Endometrium (tissue), 2 donors: ENCODE measurements at regions not wholly inside any gene's neighbourhood (a gene's known extent, or its start where the extent isn't known, plus 50 kb on each side); places are given as distances from the start of the nearest gene placed in this dataset.

Experiments used
- FAIRE-seq: peaks from 2 replicates; lab custom pipeline; 2012; peaks lifted over from hg19 to GRCh38; lab: Jason Lieb, UNC
- donor health status: control.
- donor health status: control.

DNA sequence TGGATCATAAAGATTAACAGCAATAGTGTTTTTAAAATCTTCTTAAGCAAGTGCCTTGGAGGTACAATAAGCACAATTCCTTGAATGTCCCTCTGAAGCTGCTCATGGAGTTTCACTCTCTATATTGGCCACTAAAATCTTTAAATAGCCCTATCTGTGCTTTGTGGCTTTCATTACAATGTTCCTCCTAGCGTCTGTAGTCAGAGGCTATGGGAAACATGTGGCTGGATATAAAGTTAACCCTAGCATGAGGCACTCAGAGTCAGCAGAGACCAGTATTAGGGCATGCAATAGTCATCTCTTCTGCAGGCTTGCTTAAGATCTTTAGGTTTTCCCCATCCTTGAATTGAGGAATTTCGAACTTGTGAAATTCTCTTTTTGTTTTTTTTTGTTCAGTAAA is 668.2 kb downstream of the CDH11 start:
- no peak for FAIRE-seq

- no peak for FAIRE-seq
Measured at GRCh38 chr16:64452446-64452845, 669.4 kb downstream of the CDH11 start.

DNA sequence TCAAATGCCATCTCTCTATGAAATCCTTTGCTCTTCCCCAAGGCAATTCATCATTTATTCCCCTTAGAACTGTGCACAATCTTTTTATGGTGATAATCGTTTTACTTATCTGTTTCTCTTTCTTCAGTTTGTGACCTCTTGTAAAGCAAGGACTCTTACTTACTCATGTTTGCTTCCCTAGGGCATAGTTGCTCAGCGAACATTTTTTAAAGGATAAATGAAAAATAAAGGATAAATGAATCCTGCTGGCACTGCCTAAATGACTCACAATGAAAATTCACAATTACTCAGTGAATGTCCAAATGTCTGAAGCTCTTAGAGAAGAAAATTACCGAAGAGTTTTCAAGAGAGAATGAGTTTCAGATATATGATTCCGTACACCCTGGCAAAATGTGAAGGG is 671.7 kb downstream of the CDH11 start:
- FAIRE-seq = no peak

- no peak for FAIRE-seq
Measured at GRCh38 chr16:64449506-64449905, 672.4 kb downstream of the CDH11 start.

DNA sequence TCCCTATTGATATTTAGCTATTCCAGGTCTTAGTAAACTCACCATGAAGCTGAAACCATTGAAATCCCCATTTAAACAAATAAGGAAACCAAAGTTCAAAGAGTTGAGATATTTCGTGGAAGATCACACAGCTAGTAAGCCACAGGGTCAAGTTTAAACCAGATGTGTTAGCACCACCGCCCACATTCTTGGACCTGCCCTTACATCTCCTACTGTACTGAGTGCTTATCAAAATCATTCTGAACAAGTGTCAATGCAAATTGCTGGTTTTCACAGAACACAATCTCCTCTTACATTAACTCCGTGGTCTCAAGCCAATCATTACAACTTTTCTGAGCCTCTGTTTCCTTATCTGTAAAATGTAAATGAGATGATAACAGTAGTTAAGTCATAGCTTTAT is 676.2 kb downstream of the CDH11 start:
- no peak for FAIRE-seq

DNA sequence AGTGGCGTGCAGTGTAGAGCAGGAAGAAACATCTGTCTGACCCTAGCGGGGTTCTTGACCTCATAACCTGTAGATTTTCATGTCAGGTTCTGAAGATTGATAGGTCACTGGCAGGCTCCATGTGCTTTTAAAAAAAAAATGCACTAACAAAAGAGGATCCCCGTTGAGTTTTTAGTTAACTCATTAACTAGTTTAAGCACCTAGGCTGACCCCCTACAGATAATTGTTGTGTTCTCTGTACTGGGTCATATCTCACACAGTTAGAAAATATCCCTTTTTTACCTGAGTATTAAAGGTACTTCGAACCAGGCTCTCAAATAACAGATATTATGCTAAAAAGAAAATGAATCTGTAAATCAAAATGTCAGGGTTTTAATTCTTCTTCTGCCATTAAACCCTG is 676.6 kb downstream of the CDH11 start:
- no peak for FAIRE-seq

DNA sequence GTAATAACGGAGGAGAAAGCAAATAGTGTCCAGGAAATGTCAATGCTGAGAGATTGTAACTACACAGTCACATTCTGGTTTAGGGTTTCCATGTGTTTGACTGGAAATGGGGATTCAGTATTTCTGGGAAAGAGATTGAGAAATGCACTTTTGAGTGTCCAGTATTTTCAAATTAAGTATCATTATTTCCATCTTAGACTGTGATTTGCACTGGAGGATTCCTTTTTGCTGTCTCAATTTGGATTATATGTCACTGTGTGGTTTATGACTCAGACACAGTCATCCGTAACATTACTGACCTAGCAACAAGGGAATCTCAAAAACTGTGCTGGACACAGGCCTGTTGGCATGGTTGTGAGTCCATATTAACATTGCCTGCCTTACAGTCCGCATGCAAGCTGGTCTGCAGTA is 681.4 kb downstream of the CDH11 start:
- FAIRE-seq = no peak

GRCh38 chr16:64440005-64440404 is 681.9 kb downstream of the CDH11 start:
- no peak for FAIRE-seq

DNA sequence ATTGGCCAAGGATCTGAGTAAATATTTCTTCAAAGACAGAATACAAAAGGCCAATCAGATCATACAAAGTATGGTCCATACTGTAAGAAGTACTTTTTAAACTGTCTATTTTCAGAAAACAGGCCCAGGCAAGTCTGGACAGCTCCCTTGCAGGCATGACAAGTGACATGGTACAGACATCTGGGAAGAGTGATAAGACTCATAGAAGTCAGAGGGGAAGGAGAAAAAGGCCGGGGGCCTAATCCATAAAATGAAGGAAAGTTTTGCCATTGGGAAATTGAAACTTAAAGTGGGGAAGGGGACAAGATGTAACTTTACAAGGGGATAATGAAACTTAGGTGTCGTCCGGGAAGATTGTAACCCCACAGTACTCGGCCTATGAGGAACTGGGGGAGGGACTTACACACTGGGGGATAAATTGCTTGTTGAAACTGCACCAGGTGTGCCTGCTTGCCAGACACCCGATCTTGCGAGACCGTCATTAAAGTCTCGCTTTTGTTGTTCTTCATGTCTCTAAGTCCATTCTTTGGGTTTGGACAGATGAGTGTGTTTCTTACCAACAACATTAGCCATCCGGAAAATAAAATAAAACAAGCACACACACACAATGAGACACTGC is 684.0 kb downstream of the CDH11 start:
- no peak for FAIRE-seq

DNA sequence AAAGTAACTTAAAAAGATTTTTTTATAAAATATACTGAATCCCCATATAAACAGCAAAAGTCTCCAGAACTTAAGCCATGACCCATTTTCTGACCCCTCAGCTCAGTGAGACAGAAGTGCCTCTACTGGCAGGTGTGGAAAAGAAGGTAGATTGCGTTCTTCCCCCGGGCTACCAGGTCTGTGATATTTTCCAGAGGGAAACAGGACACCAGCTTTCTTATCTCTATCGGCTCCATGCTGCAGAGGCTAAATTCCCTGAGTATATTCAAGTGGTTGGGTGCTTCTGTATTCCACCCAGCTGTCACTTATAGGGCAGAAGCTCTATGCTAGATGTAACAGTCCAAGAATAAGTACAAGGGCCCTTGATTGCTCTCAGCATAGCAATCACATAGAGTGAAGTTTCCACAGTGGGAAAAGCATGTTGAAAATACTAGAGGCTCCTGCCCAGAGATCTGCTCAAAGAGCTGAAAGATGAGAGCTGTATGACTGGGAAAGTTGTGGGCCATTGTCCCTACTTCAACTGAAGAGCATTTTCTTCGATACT is 687.3 kb downstream of the CDH11 start:
- no peak for FAIRE-seq

DNA sequence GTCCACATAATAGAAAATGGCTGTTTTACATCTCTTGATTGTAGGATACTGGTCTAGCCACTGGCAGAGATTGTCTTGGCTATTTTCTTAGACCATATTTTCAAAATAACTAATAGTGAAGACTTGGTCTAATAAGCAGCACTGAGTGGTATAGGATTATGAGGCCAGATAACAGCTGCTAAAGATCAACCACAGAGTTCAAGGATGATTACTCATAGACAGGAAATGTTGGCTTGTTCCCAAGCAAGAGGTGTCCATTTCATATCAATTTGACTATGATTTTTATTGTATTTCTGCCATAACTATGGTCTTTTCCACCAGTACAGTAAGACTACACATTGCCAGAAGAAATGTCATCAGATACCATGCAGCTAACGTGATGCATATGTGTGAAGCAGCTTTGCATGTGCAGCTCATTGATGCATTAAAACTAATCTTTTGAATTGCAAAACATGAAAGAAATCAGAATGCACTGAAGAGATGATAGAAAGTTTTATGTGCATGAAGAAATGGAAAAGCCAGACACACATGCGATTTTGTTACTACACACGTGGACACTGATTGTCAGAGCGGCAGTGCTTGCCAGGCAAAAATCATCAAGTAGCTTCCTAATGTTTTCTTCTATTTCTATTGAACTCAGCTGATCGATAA is 693.3 kb downstream of the CDH11 start:
- no peak for FAIRE-seq

GRCh38 chr16:64426131-64426666 is 695.7 kb downstream of the CDH11 start:
- no peak for FAIRE-seq

DNA sequence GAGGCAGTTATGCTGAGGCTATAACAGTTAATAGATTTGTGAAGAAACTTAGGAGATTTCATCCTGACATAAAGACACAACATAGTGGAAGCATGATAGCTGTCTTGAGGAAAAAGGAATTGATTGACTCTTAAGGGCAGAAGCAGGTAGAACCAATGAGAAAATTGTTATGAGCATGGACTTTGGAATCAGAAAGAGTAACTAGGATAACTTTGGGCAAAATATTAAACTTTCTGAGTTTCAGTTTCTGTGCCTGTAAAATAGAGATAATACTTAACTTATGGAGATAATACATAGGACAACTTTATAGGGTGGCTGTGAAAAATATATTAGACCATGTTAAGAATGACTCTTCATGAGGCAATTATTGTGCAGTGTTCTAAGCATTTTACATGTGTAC is 696.5 kb downstream of the CDH11 start:
- FAIRE-seq = no peak

DNA sequence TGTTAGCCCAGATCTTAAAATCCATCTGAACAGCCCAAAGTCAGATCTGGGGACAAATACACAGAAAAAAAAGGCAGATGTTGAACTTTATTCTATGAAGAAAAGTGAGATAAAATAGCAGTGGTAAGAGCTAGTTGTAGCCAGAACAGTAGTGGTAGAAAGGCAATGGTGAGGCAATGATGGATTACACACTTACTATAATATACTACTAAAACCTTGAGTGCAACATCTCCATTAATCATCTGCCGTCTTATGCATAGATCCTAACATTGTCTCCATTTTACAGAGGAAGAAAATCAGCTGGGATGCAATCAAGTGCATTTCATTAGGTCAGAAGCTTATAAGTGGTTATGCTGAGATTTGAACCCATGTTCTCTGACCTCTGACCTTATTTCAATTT is 699.6 kb downstream of the CDH11 start:
- FAIRE-seq = no peak

DNA sequence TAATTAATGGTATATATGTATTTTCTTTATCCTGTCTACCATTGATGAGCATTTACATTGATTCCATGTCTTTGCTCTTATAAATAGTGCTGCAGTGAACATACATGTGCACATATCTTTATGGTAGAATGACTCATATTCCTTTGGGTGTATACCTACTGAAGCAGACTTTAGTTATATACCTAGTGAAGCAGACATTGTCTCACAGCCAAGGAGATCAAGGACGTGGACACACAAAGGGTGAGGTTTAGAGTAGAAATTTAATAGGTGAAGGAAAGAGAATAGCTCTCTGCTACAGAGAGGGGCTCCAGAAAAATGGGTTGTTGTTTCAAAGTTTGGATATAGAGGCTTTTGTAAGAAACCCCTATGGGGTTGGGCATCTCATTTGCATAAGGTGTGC is 700.3 kb downstream of the CDH11 start:
- no peak for FAIRE-seq

- no peak for FAIRE-seq
Measured at GRCh38 chr16:64419832-64420231, 702.0 kb downstream of the CDH11 start.

- no peak for FAIRE-seq
Measured at GRCh38 chr16:64417711-64418227, 704.1 kb downstream of the CDH11 start.

DNA sequence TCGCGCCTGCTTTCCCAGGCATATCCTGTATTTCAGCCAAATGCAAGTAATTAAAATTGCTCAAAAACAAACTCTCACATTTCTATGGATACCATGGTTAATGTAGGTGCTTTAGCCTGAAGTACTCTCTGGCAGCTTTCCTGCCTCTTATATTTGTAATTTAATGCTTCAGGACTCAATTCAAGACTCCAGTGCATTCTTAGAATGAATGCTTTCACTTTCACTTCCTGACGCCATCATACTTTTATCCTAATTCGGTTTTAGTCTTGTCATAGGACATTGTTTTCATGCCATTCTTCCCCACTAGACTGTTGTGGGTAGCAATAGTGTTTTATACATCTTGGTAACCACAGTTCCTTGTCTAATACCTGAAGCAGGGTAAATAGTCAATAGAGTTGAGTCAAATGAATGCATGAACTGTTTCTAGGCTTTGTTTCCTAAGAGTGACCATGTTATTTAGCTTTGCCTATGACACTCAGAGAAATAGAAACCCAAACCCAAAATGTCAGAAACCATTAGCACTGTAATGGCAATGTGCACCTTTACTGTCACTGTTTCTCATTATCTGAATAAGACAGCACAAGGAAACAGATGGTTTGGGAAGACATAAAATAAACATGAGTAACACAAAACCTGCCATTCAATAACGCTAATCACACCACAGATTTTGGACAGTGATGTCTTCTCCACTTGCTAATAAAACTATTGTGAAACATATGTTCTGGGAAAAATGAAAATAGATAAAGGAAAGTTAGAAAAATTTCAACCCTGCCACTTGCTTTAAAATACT is 705.5 kb downstream of the CDH11 start:
- FAIRE-seq = no peak

DNA sequence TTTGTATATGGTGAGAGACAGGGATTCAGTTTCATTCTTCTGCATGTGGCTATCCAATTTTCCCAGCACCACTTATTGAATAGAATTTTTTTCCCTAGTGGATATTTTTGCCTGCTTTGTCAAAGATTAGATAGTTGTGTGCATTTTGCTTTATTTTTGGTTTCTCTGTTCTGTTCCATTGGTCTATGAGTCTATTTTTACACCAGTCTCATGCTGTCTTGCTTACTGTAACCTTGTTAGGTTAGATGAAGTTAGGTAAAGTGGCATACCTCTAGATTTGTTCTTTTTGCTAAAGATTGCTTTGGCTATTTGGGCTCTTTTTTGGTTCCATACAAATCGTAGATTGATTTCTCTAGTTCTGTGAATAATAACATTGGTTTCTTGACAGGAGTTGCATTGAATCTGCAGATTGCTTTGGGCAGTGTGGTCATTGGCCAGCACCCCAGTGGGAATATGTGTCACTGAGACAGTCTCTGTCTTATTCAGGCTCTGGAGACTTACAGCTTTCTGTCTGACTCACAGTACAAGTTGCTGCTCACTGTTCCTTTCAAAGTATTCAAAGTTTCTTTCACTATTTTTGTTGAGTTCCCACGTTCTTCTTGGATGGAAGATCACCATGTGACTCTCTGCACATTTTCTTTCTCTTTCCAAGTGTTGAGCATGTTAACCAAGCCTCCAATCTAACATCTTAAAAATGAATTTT is 709.1 kb downstream of the CDH11 start:
- no peak for FAIRE-seq

- FAIRE-seq = no peak
Measured at GRCh38 chr16:64410306-64410705, 711.6 kb downstream of the CDH11 start.

GRCh38 chr16:64409783-64410210 is 712.1 kb downstream of the CDH11 start:
- FAIRE-seq = peak; percentile 93

GRCh38 chr16:64408699-64409098 is 713.2 kb downstream of the CDH11 start:
- FAIRE-seq = no peak
